ENCODE measurements at regions not wholly inside any gene's neighbourhood (a gene's known extent, or its start where the extent isn't known, plus 50 kb on each side); places are given as distances from the start of the nearest gene placed in this dataset.

GRCh38 chr13:33453936-33454335, 168.4 kb upstream of the STARD13 start:
- Histone ChIP-seq H3K36me3 (replicated peaks in 1 of 2; ENCODE audit: insufficient read depth in 1 of 2, low read depth in 2 of 2) (no peaks in the 10 kb centered on the region), H3K9me3 (no peaks in the 10 kb centered on the region), H3K4me3 (no peak overlapping the region), H3K27ac (no peak overlapping the region), H3K4me1 (peaks cover 7% of the 10 kb centered on the region), H3K27me3 (no peaks in the 10 kb centered on the region)
- no peak for DNase-seq
- intact Hi-C loops (cut with DNase I) = no loop called here
- WGBS, 2 donors = 78 to 86% methylated on average over 2 of the region's 2 CpGs
- ATAC-seq = no peak
- TF ChIP-seq POLR2A (IDR thresholded peaks at IDR 0.05) = no peak
- no peak for TF ChIP-seq CTCF (IDR thresholded peaks at IDR 0.05)

- Histone ChIP-seq H3K36me3 (replicated peaks in 1 of 2; ENCODE audit: insufficient read depth in 1 of 2, low read depth in 2 of 2) (no peaks in the 10 kb centered on the region), H3K27me3 (no peaks in the 10 kb centered on the region), H3K27ac (no peak overlapping the region), H3K4me1 (peaks cover 7% of the 10 kb centered on the region), H3K9me3 (no peaks in the 10 kb centered on the region), H3K4me3 (no peak overlapping the region)
- no peak for TF ChIP-seq POLR2A (IDR thresholded peaks at IDR 0.05)
- no peak for TF ChIP-seq CTCF (IDR thresholded peaks at IDR 0.05)
- intact Hi-C loops (cut with DNase I) = no loop called here
- WGBS, 2 donors = 92 to 97% methylated on average over 5 of the region's 5 CpGs
- ATAC-seq (no peak), DNase-seq (peak in 1 of 4 donors; percentile 8)
These were observed 169.5 kb upstream of the STARD13 start for GRCh38 chr13:33454844-33455705.

GRCh38 chr13:33459702-33460101, 174.1 kb upstream of the STARD13 start:
- no peak overlapping the region for H3K4me3 ChIP-seq
- WGBS, 2 donors = 90 to 96% methylated on average over 1 of the region's 1 CpG
- H3K9me3 ChIP-seq = no peaks in the 10 kb centered on the region
- no peak for ATAC-seq
- no peaks in the 10 kb centered on the region for H3K4me1 ChIP-seq
- DNase-seq = no peak
- no peaks in the 10 kb centered on the region for H3K36me3 ChIP-seq (replicated peaks in 1 of 2; ENCODE audit: insufficient read depth in 1 of 2, low read depth in 2 of 2)
- H3K27me3 ChIP-seq = no peaks in the 10 kb centered on the region
- no peak for TF ChIP-seq CTCF (IDR thresholded peaks at IDR 0.05)
- no peak overlapping the region for H3K27ac ChIP-seq
- intact Hi-C loops (cut with DNase I) = no loop called here

GRCh38 chr13:33462109-33462508, 176.6 kb upstream of the STARD13 start:
- TF ChIP-seq POLR2A (IDR thresholded peaks at IDR 0.05) (no peak), CTCF (IDR thresholded peaks at IDR 0.05) (no peak)
- no peak overlapping the region for H3K27ac ChIP-seq
- H3K27me3 ChIP-seq = no peaks in the 10 kb centered on the region
- DNase-seq (no peak), ATAC-seq (no peak)
- WGBS, 2 donors = 67 to 71% methylated on average over 4 of the region's 4 CpGs
- no peak overlapping the region for H3K4me3 ChIP-seq
- no peaks in the 10 kb centered on the region for H3K36me3 ChIP-seq (replicated peaks in 1 of 2; ENCODE audit: insufficient read depth in 1 of 2, low read depth in 2 of 2)
- no peaks in the 10 kb centered on the region for H3K9me3 ChIP-seq
- H3K4me1 ChIP-seq = no peaks in the 10 kb centered on the region
- intact Hi-C loops (cut with DNase I) = no loop called here

GRCh38 chr13:33464345-33464744, 178.8 kb upstream of the STARD13 start:
- intact Hi-C loops (cut with DNase I) = no loop called here
- no peaks in the 10 kb centered on the region for H3K9me3 ChIP-seq
- DNase-seq (no peak), ATAC-seq (no peak)
- TF ChIP-seq POLR2A (IDR thresholded peaks at IDR 0.05) (no peak), CTCF (IDR thresholded peaks at IDR 0.05) (no peak)
- H3K36me3 ChIP-seq (replicated peaks in 1 of 2; ENCODE audit: insufficient read depth in 1 of 2, low read depth in 2 of 2) = no peaks in the 10 kb centered on the region
- 44 to 85% methylated on average over 2 of the region's 2 CpGs for WGBS, 2 donors
- no peak overlapping the region for H3K4me3 ChIP-seq
- no peaks in the 10 kb centered on the region for H3K27me3 ChIP-seq
- no peaks in the 10 kb centered on the region for H3K4me1 ChIP-seq
- H3K27ac ChIP-seq = no peak overlapping the region
